ENCODE measurements at regions not wholly inside any gene's neighbourhood (a gene's known extent, or its start where the extent isn't known, plus 50 kb on each side); places are given as distances from the start of the nearest gene placed in this dataset.

DNA sequence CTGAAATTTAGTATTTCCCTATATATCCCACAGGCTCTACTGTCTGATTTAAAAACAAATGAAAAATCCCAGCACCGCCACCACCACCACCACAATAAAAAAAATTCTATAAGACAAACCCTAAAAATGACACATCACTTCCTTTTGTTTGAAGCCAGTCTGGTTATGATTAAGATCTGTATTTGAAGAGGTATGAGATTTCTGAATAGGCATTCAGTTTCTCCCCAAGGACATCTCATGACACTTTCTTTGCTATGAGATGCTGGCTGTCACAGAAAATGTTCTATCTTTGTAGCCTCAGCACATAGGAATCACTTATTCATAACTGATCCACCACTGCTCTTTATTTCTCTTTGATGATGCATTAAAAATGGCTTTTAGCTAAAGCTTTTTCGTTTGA, 1071.0 kb downstream of the SLC6A15 start:
- TF ChIP-seq ZFP30 (CRISPR knock-in tag; IDR thresholded peaks at IDR 0.05) (no peak), PPARA (CRISPR knock-in tag; IDR thresholded peaks at IDR 0.05; ENCODE audit: borderline replicate concordance) (no peak), ISL1 (CRISPR knock-in tag; IDR thresholded peaks at IDR 0.05) (no peak), ZFP3 (CRISPR knock-in tag; IDR thresholded peaks at IDR 0.05) (no peak), TOX (CRISPR knock-in tag; IDR thresholded peaks at IDR 0.05; ENCODE audit: borderline replicate concordance) (no peak), TCF4 (CRISPR knock-in tag; IDR thresholded peaks at IDR 0.05; ENCODE audit: borderline replicate concordance) (no peak), ARNTL (CRISPR knock-in tag; IDR thresholded peaks at IDR 0.05; ENCODE audit: borderline replicate concordance, low read depth) (no peak), ZNF565 (CRISPR knock-in tag; conservative IDR thresholded peaks at IDR 0.05; ENCODE audit: low read depth) (no peak), GLIS3 (CRISPR knock-in tag; IDR thresholded peaks at IDR 0.05) (no peak)
- TF ChIP-seq, protein P1, sequence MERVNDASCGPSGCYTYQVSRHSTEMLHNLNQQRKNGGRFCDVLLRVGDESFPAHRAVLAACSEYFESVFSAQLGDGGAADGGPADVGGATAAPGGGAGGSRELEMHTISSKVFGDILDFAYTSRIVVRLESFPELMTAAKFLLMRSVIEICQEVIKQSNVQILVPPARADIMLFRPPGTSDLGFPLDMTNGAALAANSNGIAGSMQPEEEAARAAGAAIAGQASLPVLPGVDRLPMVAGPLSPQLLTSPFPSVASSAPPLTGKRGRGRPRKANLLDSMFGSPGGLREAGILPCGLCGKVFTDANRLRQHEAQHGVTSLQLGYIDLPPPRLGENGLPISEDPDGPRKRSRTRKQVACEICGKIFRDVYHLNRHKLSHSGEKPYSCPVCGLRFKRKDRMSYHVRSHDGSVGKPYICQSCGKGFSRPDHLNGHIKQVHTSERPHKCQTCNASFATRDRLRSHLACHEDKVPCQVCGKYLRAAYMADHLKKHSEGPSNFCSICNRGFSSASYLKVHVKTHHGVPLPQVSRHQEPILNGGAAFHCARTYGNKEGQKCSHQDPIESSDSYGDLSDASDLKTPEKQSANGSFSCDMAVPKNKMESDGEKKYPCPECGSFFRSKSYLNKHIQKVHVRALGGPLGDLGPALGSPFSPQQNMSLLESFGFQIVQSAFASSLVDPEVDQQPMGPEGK (CRISPR knock-in tag; IDR thresholded peaks at IDR 0.05; ENCODE audit: borderline replicate concordance): no peak
- TF ChIP-seq, protein P2, sequence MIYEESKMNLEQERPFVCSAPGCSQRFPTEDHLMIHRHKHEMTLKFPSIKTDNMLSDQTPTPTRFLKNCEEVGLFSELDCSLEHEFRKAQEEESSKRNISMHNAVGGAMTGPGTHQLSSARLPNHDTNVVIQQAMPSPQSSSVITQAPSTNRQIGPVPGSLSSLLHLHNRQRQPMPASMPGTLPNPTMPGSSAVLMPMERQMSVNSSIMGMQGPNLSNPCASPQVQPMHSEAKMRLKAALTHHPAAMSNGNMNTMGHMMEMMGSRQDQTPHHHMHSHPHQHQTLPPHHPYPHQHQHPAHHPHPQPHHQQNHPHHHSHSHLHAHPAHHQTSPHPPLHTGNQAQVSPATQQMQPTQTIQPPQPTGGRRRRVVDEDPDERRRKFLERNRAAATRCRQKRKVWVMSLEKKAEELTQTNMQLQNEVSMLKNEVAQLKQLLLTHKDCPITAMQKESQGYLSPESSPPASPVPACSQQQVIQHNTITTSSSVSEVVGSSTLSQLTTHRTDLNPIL (CRISPR knock-in tag; IDR thresholded peaks at IDR 0.05; ENCODE audit: low read depth): no peak

Measured in SK-N-SH treated with all-trans-retinoic acid at 6 μM for 48 hours (cell line).